CD4-positive, alpha-beta T cell treated with Interferon gamma for 1 hour (primary cell): ENCODE measurements at regions not wholly inside any gene's neighbourhood (a gene's known extent, or its start where the extent isn't known, plus 50 kb on each side); places are given as distances from the start of the nearest gene placed in this dataset.
"Not testable (repeated sequence)": the region's sequence is repeated elsewhere in the genome, so short reads cannot be mapped to it uniquely, and the experiment has no call there.

Experiments used
- DNase-seq: peaks from one replicate; pipeline ENCODE4 v3.0.0-alpha.2; 2020

- no peak for DNase-seq
Observed at GRCh38 chr3:177835917-177836316, 638.6 kb upstream of the TBL1XR1 start.

- no peak for DNase-seq
Observed at GRCh38 chr3:177836671-177837070, 639.4 kb upstream of the TBL1XR1 start.

GRCh38 chr3:177837951-177838655 lies 640.8 kb upstream of the TBL1XR1 start:
- no peak for DNase-seq

- no peak for DNase-seq
Observed at GRCh38 chr3:177838766-177839350, 641.6 kb upstream of the TBL1XR1 start.

- no peak for DNase-seq
Observed at GRCh38 chr3:177842302-177842701, 645.0 kb upstream of the TBL1XR1 start.

GRCh38 chr3:177842743-177843734 lies 645.8 kb upstream of the TBL1XR1 start:
- DNase-seq: no peak

- no peak for DNase-seq
Observed at GRCh38 chr3:177852001-177852807, 654.9 kb upstream of the TBL1XR1 start.

- no peak for DNase-seq
Observed at GRCh38 chr3:177855021-177855420, 657.7 kb upstream of the TBL1XR1 start.

GRCh38 chr3:177860184-177860583 lies 662.9 kb upstream of the TBL1XR1 start:
- DNase-seq: no peak

- DNase-seq: no peak
Observed at GRCh38 chr3:177862962-177863491, 665.7 kb upstream of the TBL1XR1 start.

GRCh38 chr3:177871267-177871666 lies 665.0 kb upstream of the KCNMB2 start:
- not testable (repeated sequence) for DNase-seq

GRCh38 chr3:177878192-177878591 lies 658.0 kb upstream of the KCNMB2 start:
- no peak for DNase-seq

GRCh38 chr3:177878957-177879356 lies 657.3 kb upstream of the KCNMB2 start:
- DNase-seq: no peak

GRCh38 chr3:177881351-177881750 lies 654.9 kb upstream of the KCNMB2 start:
- no peak for DNase-seq

GRCh38 chr3:177882124-177882648 lies 654.0 kb upstream of the KCNMB2 start:
- DNase-seq: no peak

- no peak for DNase-seq
Observed at GRCh38 chr3:177883091-177883490, 653.1 kb upstream of the KCNMB2 start.

GRCh38 chr3:177883957-177884356 lies 652.3 kb upstream of the KCNMB2 start:
- DNase-seq: no peak

- no peak for DNase-seq
Observed at GRCh38 chr3:177885063-177885462, 651.2 kb upstream of the KCNMB2 start.

GRCh38 chr3:177886501-177886900 lies 649.7 kb upstream of the KCNMB2 start:
- DNase-seq: no peak

GRCh38 chr3:177887475-177887874 lies 648.8 kb upstream of the KCNMB2 start:
- no peak for DNase-seq

GRCh38 chr3:177889161-177889560 lies 647.1 kb upstream of the KCNMB2 start:
- DNase-seq: no peak
